Panc1 (cell line): ENCODE measurements at regions not wholly inside any gene's neighbourhood (a gene's known extent, or its start where the extent isn't known, plus 50 kb on each side); places are given as distances from the start of the nearest gene placed in this dataset.

Experiments
- ATAC-seq: fragments of 200-7000 bp; cut with Tn5 transposase; 2 replicates; pipeline ENCODE4 v1.9.1; 2020; ENCODE audit warnings: mild to moderate bottlenecking, moderate library complexity
- BruUV-seq: library from RNA; stranded (reverse); fragments of 400-500 nt; replicated peaks from 2 replicates; lab custom pipeline; 2021; lab: Mats Ljungman, UMichigan
- CTCF ChIA-PET: fragments of 300-600 bp; sonication (Branson Sonifier 250); formaldehyde crosslinking; loops from one replicate; lab custom pipeline; 2022; ENCODE audit warnings: antibody characterized with exemption; lab: Charles Lee
- POLR2A ChIA-PET: fragments of 300-600 bp; sonication (Branson Sonifier 250); formaldehyde crosslinking; loops from one replicate; lab custom pipeline; 2022; ENCODE audit warnings: antibody characterized with exemption; lab: Charles Lee
- DNase-seq: peaks from one replicate; pipeline ENCODE4 v3.0.0-alpha.2; 2010; ENCODE audit warnings: low read depth, low spot score
- H3K27ac ChIP-seq: 2 replicates; pipeline ENCODE4 v1.5.1; 2011; ENCODE audit warnings: mild to moderate bottlenecking, low read length, inconsistent platforms
- H3K27me3 ChIP-seq: fragments of 200-500 bp; sonication (Bioruptor generic); 2 replicates; pipeline ENCODE4 v1.6.0; 2014; ENCODE audit warnings: low read length, inconsistent platforms; ENCODE audit not compliant: control insufficient read depth, insufficient read depth
- H3K36me3 ChIP-seq: fragments of 200-500 bp; sonication (Bioruptor generic); 2 replicates; pipeline ENCODE4 v1.5.1; 2014; ENCODE audit warnings: inconsistent platforms, mild to moderate bottlenecking, low read length, moderate library complexity; ENCODE audit not compliant: control insufficient read depth, insufficient read depth
- H3K4me1 ChIP-seq: 2 replicates; pipeline ENCODE4 v1.5.1; 2011; ENCODE audit warnings: inconsistent platforms, mild to moderate bottlenecking, low read length, moderate library complexity; ENCODE audit not compliant: control insufficient read depth, insufficient read depth
- H3K4me3 ChIP-seq, 2 experiments: 2 replicates each; pipeline ENCODE4 v1.5.1; 2011 to 2012; ENCODE audit warnings: low read depth in 2 of 2, low read length in 2 of 2, mild to moderate bottlenecking in 2 of 2, inconsistent platforms in 1 of 2, moderate library complexity in 1 of 2
- H3K9me3 ChIP-seq: fragments of 200-500 bp; sonication (Bioruptor generic); 2 replicates; pipeline ENCODE4 v1.5.1; 2014; ENCODE audit warnings: low read depth, mild to moderate bottlenecking, inconsistent platforms, low read length, moderate library complexity; ENCODE audit not compliant: control insufficient read depth, insufficient read depth
- CTCF ChIP-seq: fragments of 450-650 bp; IDR thresholded peaks from 2 replicates; pipeline ENCODE4 v1.5.1; 2017; ENCODE audit warnings: mild to moderate bottlenecking
- POLR2AphosphoS5 ChIP-seq: IDR thresholded peaks from 2 replicates; pipeline ENCODE4 v1.6.1; 2012; ENCODE audit warnings: mild to moderate bottlenecking, low read depth, low read length, moderate library complexity
- SIN3A ChIP-seq: IDR thresholded peaks from 2 replicates; pipeline ENCODE4 v1.6.1; 2012; ENCODE audit warnings: low read depth, mild to moderate bottlenecking, low read length, moderate library complexity, borderline replicate concordance; ENCODE audit not compliant: insufficient read depth
- TCF7L2 ChIP-seq: IDR thresholded peaks from 2 replicates; pipeline ENCODE4 v1.6.1; 2011; ENCODE audit warnings: mild to moderate bottlenecking, low read depth, low read length, inconsistent platforms
- in situ Hi-C: cut with HindIII; loops from 2 replicates; pipeline ENCODE4 v1.10.0; 2016; ENCODE audit warnings: low sequenced_read_pairs, low pct_unique_long_range_greater_than_20kb
- intact Hi-C: fragments of 100-400 bp; cut with micrococcal nuclease; formaldehyde crosslinking; loops from one replicate; pipeline ENCODE4 v1.10.0; 2022; ENCODE audit not compliant: unreplicated experiment
- TF ChIP-seq, protein P1 (sequence below), 2 experiments: IDR thresholded peaks; 2 replicates each; pipeline ENCODE4 v1.6.1; 2011 to 2012; ENCODE audit warnings: low read depth in 2 of 2, control low read depth in 1 of 2, low read length in 1 of 2, mild to moderate bottlenecking in 1 of 2, moderate library complexity in 1 of 2; ENCODE audit not compliant: insufficient read depth in 1 of 2

GRCh38 chr19:29113838-29114237 lies 99.1 kb downstream of the UQCRFS1 start:
- POLR2A ChIA-PET: no interaction called here
- no peak for TF ChIP-seq SIN3A
- TF ChIP-seq TCF7L2: no peak
- TF ChIP-seq CTCF: no peak
- TF ChIP-seq, protein P1, sequence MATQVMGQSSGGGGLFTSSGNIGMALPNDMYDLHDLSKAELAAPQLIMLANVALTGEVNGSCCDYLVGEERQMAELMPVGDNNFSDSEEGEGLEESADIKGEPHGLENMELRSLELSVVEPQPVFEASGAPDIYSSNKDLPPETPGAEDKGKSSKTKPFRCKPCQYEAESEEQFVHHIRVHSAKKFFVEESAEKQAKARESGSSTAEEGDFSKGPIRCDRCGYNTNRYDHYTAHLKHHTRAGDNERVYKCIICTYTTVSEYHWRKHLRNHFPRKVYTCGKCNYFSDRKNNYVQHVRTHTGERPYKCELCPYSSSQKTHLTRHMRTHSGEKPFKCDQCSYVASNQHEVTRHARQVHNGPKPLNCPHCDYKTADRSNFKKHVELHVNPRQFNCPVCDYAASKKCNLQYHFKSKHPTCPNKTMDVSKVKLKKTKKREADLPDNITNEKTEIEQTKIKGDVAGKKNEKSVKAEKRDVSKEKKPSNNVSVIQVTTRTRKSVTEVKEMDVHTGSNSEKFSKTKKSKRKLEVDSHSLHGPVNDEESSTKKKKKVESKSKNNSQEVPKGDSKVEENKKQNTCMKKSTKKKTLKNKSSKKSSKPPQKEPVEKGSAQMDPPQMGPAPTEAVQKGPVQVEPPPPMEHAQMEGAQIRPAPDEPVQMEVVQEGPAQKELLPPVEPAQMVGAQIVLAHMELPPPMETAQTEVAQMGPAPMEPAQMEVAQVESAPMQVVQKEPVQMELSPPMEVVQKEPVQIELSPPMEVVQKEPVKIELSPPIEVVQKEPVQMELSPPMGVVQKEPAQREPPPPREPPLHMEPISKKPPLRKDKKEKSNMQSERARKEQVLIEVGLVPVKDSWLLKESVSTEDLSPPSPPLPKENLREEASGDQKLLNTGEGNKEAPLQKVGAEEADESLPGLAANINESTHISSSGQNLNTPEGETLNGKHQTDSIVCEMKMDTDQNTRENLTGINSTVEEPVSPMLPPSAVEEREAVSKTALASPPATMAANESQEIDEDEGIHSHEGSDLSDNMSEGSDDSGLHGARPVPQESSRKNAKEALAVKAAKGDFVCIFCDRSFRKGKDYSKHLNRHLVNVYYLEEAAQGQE (IDR thresholded peaks at IDR 0.05; ENCODE audit: insufficient read depth in 1 of 2, low read depth in 2 of 2, low read length in 1 of 2): no peak
- no peak for TF ChIP-seq POLR2AphosphoS5
- no peak overlapping the region for H3K4me3 ChIP-seq
- no peaks in the 10 kb centered on the region for H3K9me3 ChIP-seq
- no TSS peak for BruUV-seq
- in situ Hi-C loops (no loop called here), intact Hi-C loops (no loop called here)
- peaks cover 4% of the 10 kb centered on the region; the same call in 1 of the 2 replicates for H3K27me3 ChIP-seq
- DNase-seq: no peak
- CTCF ChIA-PET: no interaction called here
- no peaks in the 10 kb centered on the region for H3K36me3 ChIP-seq
- H3K4me1 ChIP-seq: no peaks in the 10 kb centered on the region
- no peak overlapping the region for H3K27ac ChIP-seq
- no peak for ATAC-seq

- Histone ChIP-seq H3K27me3 (peaks cover 4% of the 10 kb centered on the region; the same call in 1 of the 2 replicates), H3K4me1 (no peaks in the 10 kb centered on the region), H3K27ac (no peak overlapping the region), H3K9me3 (no peaks in the 10 kb centered on the region), H3K4me3 (no peak overlapping the region), H3K36me3 (no peaks in the 10 kb centered on the region)
- no peak for ATAC-seq
- in situ Hi-C loops: no loop called here
- TF ChIP-seq POLR2AphosphoS5: no peak
- no peak for DNase-seq
- no TSS peak for BruUV-seq
- ChIA-PET POLR2A (no interaction called here), CTCF (no interaction called here)
- intact Hi-C loops: no loop called here
These were observed 101.4 kb downstream of the UQCRFS1 start for GRCh38 chr19:29111576-29111975.

GRCh38 chr19:29107831-29108230 lies 105.1 kb downstream of the UQCRFS1 start:
- POLR2A ChIA-PET: no interaction called here
- TF ChIP-seq TCF7L2 (no peak), CTCF (no peak), SIN3A (no peak), POLR2AphosphoS5 (no peak)
- TF ChIP-seq, protein P1 (IDR thresholded peaks at IDR 0.05; ENCODE audit: insufficient read depth in 1 of 2, low read depth in 2 of 2, low read length in 1 of 2): no peak
- Histone ChIP-seq H3K27me3 (peaks cover 4% of the 10 kb centered on the region; the same call in 1 of the 2 replicates), H3K36me3 (no peaks in the 10 kb centered on the region), H3K27ac (no peak overlapping the region), H3K4me3 (no peak overlapping the region), H3K4me1 (no peaks in the 10 kb centered on the region), H3K9me3 (no peaks in the 10 kb centered on the region)
- in situ Hi-C loops: no loop called here
- BruUV-seq: no TSS peak
- CTCF ChIA-PET: no interaction called here
- intact Hi-C loops: no loop called here
- DNase-seq (no peak), ATAC-seq (no peak)
